B cell (primary cell): ENCODE measurements at regions not wholly inside any gene's neighbourhood (a gene's known extent, or its start where the extent isn't known, plus 50 kb on each side); places are given as distances from the start of the nearest gene placed in this dataset.

ENCODE experiments used
- ATAC-seq: fragments of 200-7000 bp; cut with Tn5 transposase; one replicate; pipeline ENCODE4 v1.10.0; 2021; ENCODE audit warnings: low read depth, mild to moderate bottlenecking, moderate number of reproducible peaks, moderate library complexity
- CTCF ChIA-PET: fragments of 350-600 bp; sonication (Branson Sonifier 250); formaldehyde crosslinking; loops from one replicate; lab custom pipeline; 2021; ENCODE audit warnings: antibody characterized with exemption, inconsistent platforms; lab: Charles Lee
- POLR2A ChIA-PET: fragments of 350-600 bp; sonication (Branson Sonifier 250); formaldehyde crosslinking; loops from one replicate; lab custom pipeline; 2021; ENCODE audit warnings: antibody characterized with exemption; lab: Charles Lee
- DNase-seq: peaks from one replicate; pipeline ENCODE4 v3.0.0; 2013
- H2AFZ ChIP-seq: 2 replicates; pipeline ENCODE4 v1.6.1; 2012; ENCODE audit warnings: mild to moderate bottlenecking, low read depth, low read length; ENCODE audit not compliant: insufficient read depth, poor library complexity, severe bottlenecking
- H3K27ac ChIP-seq, 2 donors: 1 replicate in 1 of 2; 2 replicates in 1 of 2; pipeline ENCODE4 v1.5.1; 2012 to 2013; ENCODE audit warnings: low read length in 2 of 2, mild to moderate bottlenecking in 2 of 2, moderate library complexity in 1 of 2
- H3K27me3 ChIP-seq, 4 experiments: fragments of 200-600 bp in 1 of 4; sonication (generic) in 1 of 4; replicated peaks in 1 of 4; 1 replicate in 2 of 4; 2 replicates in 2 of 4; pipeline versions ENCODE4 v1.6.1 to v1.7.0; 2013 to 2016; ENCODE audit warnings: low read length in 3 of 4, mild to moderate bottlenecking in 2 of 4, mixed read lengths in 1 of 4, moderate library complexity in 1 of 4; ENCODE audit not compliant: insufficient read depth in 4 of 4, control insufficient read depth in 3 of 4; ENCODE audit errors: control extremely low read depth in 1 of 4
- H3K36me3 ChIP-seq, 2 experiments: replicated peaks in 1 of 2; 1 replicate in 1 of 2; 2 replicates in 1 of 2; pipeline versions ENCODE4 v1.6.1 to v1.7.1; 2013; ENCODE audit warnings: low read length in 1 of 2; ENCODE audit not compliant: insufficient read depth in 2 of 2, control insufficient read depth in 1 of 2; ENCODE audit errors: control extremely low read depth in 1 of 2, extremely low read depth in 1 of 2
- H3K4me1 ChIP-seq, 2 donors: fragments of 200-600 bp in 1 of 2; sonication (generic) in 1 of 2; 1 replicate in 1 of 2; 2 replicates in 1 of 2; pipeline versions ENCODE4 v1.5.1 to v1.6.1; 2013 to 2017; ENCODE audit warnings: low read length in 2 of 2; ENCODE audit not compliant: control insufficient read depth in 2 of 2, insufficient read depth in 2 of 2
- H3K4me2 ChIP-seq: replicated peaks from 2 replicates; pipeline ENCODE3; 2012; ENCODE audit warnings: mild to moderate bottlenecking, low read depth, low read length; ENCODE audit not compliant: poor library complexity, severe bottlenecking
- H3K4me3 ChIP-seq, 5 experiments: fragments of 200-600 bp in 1 of 5; sonication (generic) in 1 of 5; 1 replicate in 3 of 5; 2 replicates in 2 of 5; pipeline versions ENCODE4 v1.5.1 to v1.7.0; 2011 to 2016; ENCODE audit warnings: low read length in 4 of 5, mild to moderate bottlenecking in 4 of 5, low read depth in 2 of 5, control low read depth in 1 of 5, moderate library complexity in 1 of 5; ENCODE audit not compliant: insufficient read depth in 1 of 5; ENCODE audit errors: control extremely low read depth in 1 of 5, extremely low read depth in 1 of 5
- H3K79me2 ChIP-seq: fragments of 200-600 bp; sonication (generic); one replicate; pipeline ENCODE4 v1.6.0; 2016; ENCODE audit warnings: low read length; ENCODE audit not compliant: control insufficient read depth, insufficient read depth
- H3K9ac ChIP-seq: fragments of 200-600 bp; sonication (generic); 2 replicates; pipeline ENCODE4 v1.6.1; 2017; ENCODE audit warnings: mild to moderate bottlenecking, low read length, moderate library complexity
- H3K9me3 ChIP-seq, 3 donors: one replicate each; pipeline versions ENCODE4 v1.6.1 to v1.7.1; 2013; ENCODE audit warnings: low read length in 2 of 3; ENCODE audit not compliant: control insufficient read depth in 2 of 3, insufficient read depth in 1 of 3; ENCODE audit errors: control extremely low read depth in 1 of 3
- H4K20me1 ChIP-seq: 2 replicates; pipeline ENCODE4 v1.6.0; 2012; ENCODE audit warnings: mild to moderate bottlenecking, low read length; ENCODE audit not compliant: insufficient read depth, control insufficient read depth, poor library complexity, severe bottlenecking
- H3K27ac Mint-ChIP-seq: one replicate; pipeline ENCODE4 v1.8.0; 2021; ENCODE audit warnings: mixed read lengths
- H3K27me3 Mint-ChIP-seq: one replicate; pipeline ENCODE4 v1.8.0; 2021; ENCODE audit warnings: mixed read lengths
- H3K4me1 Mint-ChIP-seq: one replicate; pipeline ENCODE4 v1.8.0; 2021; ENCODE audit warnings: mixed read lengths
- H3K4me3 Mint-ChIP-seq: one replicate; pipeline ENCODE4 v1.8.0; 2021; ENCODE audit warnings: mixed read lengths
- H3K9me3 Mint-ChIP-seq: one replicate; pipeline ENCODE4 v1.8.0; 2022; ENCODE audit warnings: mixed read lengths; ENCODE audit not compliant: insufficient read depth
- CTCF ChIP-seq: fragments of 200-600 bp; IDR thresholded peaks from one replicate; pipeline ENCODE4 v1.8.0; 2022; ENCODE audit warnings: antibody characterized with exemption, mild to moderate bottlenecking
- EZH2 ChIP-seq: IDR thresholded peaks from 2 replicates; pipeline ENCODE4 v1.6.1; 2012; ENCODE audit warnings: borderline replicate concordance, low read depth, mild to moderate bottlenecking, moderate library complexity, low read length; ENCODE audit not compliant: insufficient read depth, poor library complexity, severe bottlenecking
- WGBS: methylation state at CpG from one replicate; pipeline ENCODE4 v1.1.5; 2013; ENCODE audit warnings: missing lambda C conversion rate; ENCODE audit not compliant: insufficient coverage; 5-methylcytosine and 5-hydroxymethylcytosine counted together
- intact Hi-C: fragments of 100-400 bp; cut with micrococcal nuclease; formaldehyde crosslinking; loops from one replicate; pipeline ENCODE4 v1.10.0; 2022

- ChIA-PET POLR2A (no interaction called here), CTCF (no interaction called here)
- H3K4me2 ChIP-seq = no peak overlapping the region
- no peak overlapping the region for H3K4me3 Mint-ChIP-seq
- no peak for DNase-seq
- H3K9me3 ChIP-seq = no peaks in the 10 kb centered on the region
- WGBS = 73% methylated on average over 1 of the region's 2 CpGs
- no peaks in the 10 kb centered on the region for H3K9me3 Mint-ChIP-seq
- no peaks in the 10 kb centered on the region for H3K4me1 ChIP-seq
- no peaks in the 10 kb centered on the region for H3K36me3 ChIP-seq
- H3K27me3 ChIP-seq = no peaks in the 10 kb centered on the region
- no peak overlapping the region for H2AFZ ChIP-seq
- H4K20me1 ChIP-seq = no peaks in the 10 kb centered on the region
- H3K4me3 ChIP-seq = no peak overlapping the region
- H3K27ac Mint-ChIP-seq = no peak overlapping the region
- no peak for ATAC-seq
- TF ChIP-seq EZH2 (no peak), CTCF (no peak)
- no peak overlapping the region for H3K27ac ChIP-seq
- peaks cover 26% of the 10 kb centered on the region for H3K27me3 Mint-ChIP-seq
- H3K9ac ChIP-seq = no peak overlapping the region
- intact Hi-C loops = no loop called here
- H3K79me2 ChIP-seq = no peaks in the 10 kb centered on the region
- H3K4me1 Mint-ChIP-seq = no peaks in the 10 kb centered on the region
Observed at GRCh38 chr7:35355199-35355598, 101.3 kb upstream of the TBX20 start.

GRCh38 chr7:35353481-35353880 is 99.6 kb upstream of the TBX20 start:
- DNase-seq = no peak

More at GRCh38 chr7:35353481-35353880, 99.6 kb upstream of the TBX20 start:
- no peaks in the 10 kb centered on the region for H4K20me1 ChIP-seq
- no peak overlapping the region for H3K9ac ChIP-seq
- no peak overlapping the region for H3K4me3 ChIP-seq
- no peaks in the 10 kb centered on the region for H3K79me2 ChIP-seq
- ChIA-PET POLR2A (no interaction called here), CTCF (no interaction called here)
- ATAC-seq = no peak
- H3K27ac ChIP-seq = no peak overlapping the region
- no peaks in the 10 kb centered on the region for H3K27me3 ChIP-seq
- 82% methylated on average over 5 of the region's 6 CpGs for WGBS
- Mint-ChIP-seq H3K4me1 (no peaks in the 10 kb centered on the region), H3K27ac (no peak overlapping the region), H3K9me3 (no peaks in the 10 kb centered on the region), H3K4me3 (no peak overlapping the region), H3K27me3 (peaks cover 29% of the 10 kb centered on the region)
- TF ChIP-seq EZH2 (no peak), CTCF (no peak)
- no peak overlapping the region for H2AFZ ChIP-seq
- no peaks in the 10 kb centered on the region for H3K36me3 ChIP-seq
- H3K9me3 ChIP-seq = no peaks in the 10 kb centered on the region
- intact Hi-C loops = no loop called here
- no peak overlapping the region for H3K4me2 ChIP-seq
- no peaks in the 10 kb centered on the region for H3K4me1 ChIP-seq
